ENCODE measurements at regions not wholly inside any gene's neighbourhood (a gene's known extent, or its start where the extent isn't known, plus 50 kb on each side); places are given as distances from the start of the nearest gene placed in this dataset.

DNA sequence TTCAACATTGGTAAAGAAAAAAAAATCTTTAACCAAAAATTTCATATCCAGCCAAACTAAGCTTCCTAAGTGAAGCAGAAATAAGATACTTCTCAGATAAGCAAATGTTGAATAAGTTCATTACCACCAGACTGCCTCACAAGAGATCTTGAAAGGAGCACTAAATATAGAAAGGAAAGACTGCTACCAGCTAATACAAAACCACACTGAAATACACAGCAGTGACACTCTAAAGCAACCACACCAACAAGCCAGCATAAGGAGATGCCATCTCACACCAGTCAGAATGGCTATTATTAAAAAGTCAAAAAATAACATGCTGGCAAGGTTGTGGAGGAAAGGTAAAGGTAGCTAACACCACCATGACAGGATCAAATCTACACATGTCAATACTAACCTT is 74.0 kb upstream of the LHCGR start:
- TF ChIP-seq, protein P1, sequence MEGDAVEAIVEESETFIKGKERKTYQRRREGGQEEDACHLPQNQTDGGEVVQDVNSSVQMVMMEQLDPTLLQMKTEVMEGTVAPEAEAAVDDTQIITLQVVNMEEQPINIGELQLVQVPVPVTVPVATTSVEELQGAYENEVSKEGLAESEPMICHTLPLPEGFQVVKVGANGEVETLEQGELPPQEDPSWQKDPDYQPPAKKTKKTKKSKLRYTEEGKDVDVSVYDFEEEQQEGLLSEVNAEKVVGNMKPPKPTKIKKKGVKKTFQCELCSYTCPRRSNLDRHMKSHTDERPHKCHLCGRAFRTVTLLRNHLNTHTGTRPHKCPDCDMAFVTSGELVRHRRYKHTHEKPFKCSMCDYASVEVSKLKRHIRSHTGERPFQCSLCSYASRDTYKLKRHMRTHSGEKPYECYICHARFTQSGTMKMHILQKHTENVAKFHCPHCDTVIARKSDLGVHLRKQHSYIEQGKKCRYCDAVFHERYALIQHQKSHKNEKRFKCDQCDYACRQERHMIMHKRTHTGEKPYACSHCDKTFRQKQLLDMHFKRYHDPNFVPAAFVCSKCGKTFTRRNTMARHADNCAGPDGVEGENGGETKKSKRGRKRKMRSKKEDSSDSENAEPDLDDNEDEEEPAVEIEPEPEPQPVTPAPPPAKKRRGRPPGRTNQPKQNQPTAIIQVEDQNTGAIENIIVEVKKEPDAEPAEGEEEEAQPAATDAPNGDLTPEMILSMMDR (IDR thresholded peaks at IDR 0.05), result no peak
- no peak for TF ChIP-seq POLR2AphosphoS5 (IDR thresholded peaks at IDR 0.05)
